Fibroblast of lung (primary cell): ENCODE measurements at regions not wholly inside any gene's neighbourhood (a gene's known extent, or its start where the extent isn't known, plus 50 kb on each side); places are given as distances from the start of the nearest gene placed in this dataset.

Experiments used
- DNase-seq, 2 donors: peaks; one replicate each; pipeline versions ENCODE4 v3.0.0 to v3.0.0-alpha.2; 2010; ENCODE audit warnings: low read depth in 2 of 2
- H2AFZ ChIP-seq: 2 replicates; pipeline ENCODE4 v1.5.1; 2012; ENCODE audit warnings: low read length, control low read depth, inconsistent platforms
- H3K27ac ChIP-seq: 2 replicates; pipeline ENCODE4 v1.5.1; 2011; ENCODE audit warnings: low read length, control low read depth; ENCODE audit not compliant: insufficient read depth
- H3K27me3 ChIP-seq: 2 replicates; pipeline ENCODE4 v1.5.1; 2011; ENCODE audit warnings: mild to moderate bottlenecking, low read length; ENCODE audit not compliant: control insufficient read depth, insufficient read depth
- H3K36me3 ChIP-seq: 2 replicates; pipeline ENCODE4 v1.5.1; 2011; ENCODE audit warnings: low read length; ENCODE audit not compliant: control insufficient read depth, insufficient read depth
- H3K4me1 ChIP-seq: 2 replicates; pipeline ENCODE4 v1.5.1; 2011; ENCODE audit warnings: low read length; ENCODE audit not compliant: control insufficient read depth, insufficient read depth; ENCODE audit errors: extremely low read depth
- H3K4me2 ChIP-seq: 2 replicates; pipeline ENCODE4 v1.5.1; 2011; ENCODE audit warnings: low read length, control low read depth; ENCODE audit not compliant: insufficient read depth; ENCODE audit errors: extremely low read depth
- H3K4me3 ChIP-seq, 4 experiments: fragments of 200-600 bp in 1 of 4; sonication (generic) in 1 of 4; replicated peaks in 1 of 4; 2 replicates each; pipeline ENCODE4 v1.5.1; 2011 to 2016; ENCODE audit warnings: low read length in 4 of 4, low read depth in 3 of 4, mild to moderate bottlenecking in 3 of 4, control low read depth in 2 of 4, inconsistent platforms in 1 of 4, mixed read lengths in 1 of 4; ENCODE audit not compliant: insufficient read depth in 1 of 4; ENCODE audit errors: control extremely low read depth in 1 of 4
- H3K79me2 ChIP-seq: 2 replicates; pipeline ENCODE4 v1.5.1; 2012; ENCODE audit warnings: mild to moderate bottlenecking, low read length, inconsistent platforms; ENCODE audit not compliant: control insufficient read depth, insufficient read depth
- H3K9ac ChIP-seq: 2 replicates; pipeline ENCODE4 v1.5.1; 2011; ENCODE audit warnings: mild to moderate bottlenecking, low read length, control low read depth; ENCODE audit not compliant: insufficient read depth
- H3K9me3 ChIP-seq: 2 replicates; pipeline ENCODE4 v1.5.1; 2012; ENCODE audit warnings: low read depth, low read length; ENCODE audit not compliant: control insufficient read depth, insufficient read depth
- H4K20me1 ChIP-seq: 2 replicates; pipeline ENCODE4 v1.5.1; 2011; ENCODE audit warnings: low read length; ENCODE audit not compliant: control insufficient read depth, insufficient read depth; ENCODE audit errors: extremely low read depth
- EZH2 ChIP-seq: IDR thresholded peaks from 2 replicates; pipeline ENCODE4 v1.5.1; 2012; ENCODE audit warnings: low read length, control low read depth, mild to moderate bottlenecking; ENCODE audit errors: missing control alignments
- TF ChIP-seq, protein P1 (sequence below), 2 donors: IDR thresholded peaks in 1 of 2; conservative IDR thresholded peaks in 1 of 2; 1 replicate in 1 of 2; 2 replicates in 1 of 2; pipeline ENCODE4 v1.5.1; 2011 to 2012; ENCODE audit warnings: low read length in 2 of 2, control low read depth in 1 of 2, inconsistent platforms in 1 of 2, low read depth in 1 of 2, mild to moderate bottlenecking in 1 of 2

- Histone ChIP-seq H3K9ac (no peak overlapping the region), H3K4me1 (no peaks in the 10 kb centered on the region), H3K4me3 (no peak overlapping the region), H3K79me2 (no peaks in the 10 kb centered on the region), H4K20me1 (no peaks in the 10 kb centered on the region), H2AFZ (no peak overlapping the region), H3K27ac (no peak overlapping the region), H3K9me3 (no peaks in the 10 kb centered on the region), H3K36me3 (no peaks in the 10 kb centered on the region), H3K27me3 (no peaks in the 10 kb centered on the region), H3K4me2 (no peak overlapping the region)
- DNase-seq, result no peak
- TF ChIP-seq, protein P1, sequence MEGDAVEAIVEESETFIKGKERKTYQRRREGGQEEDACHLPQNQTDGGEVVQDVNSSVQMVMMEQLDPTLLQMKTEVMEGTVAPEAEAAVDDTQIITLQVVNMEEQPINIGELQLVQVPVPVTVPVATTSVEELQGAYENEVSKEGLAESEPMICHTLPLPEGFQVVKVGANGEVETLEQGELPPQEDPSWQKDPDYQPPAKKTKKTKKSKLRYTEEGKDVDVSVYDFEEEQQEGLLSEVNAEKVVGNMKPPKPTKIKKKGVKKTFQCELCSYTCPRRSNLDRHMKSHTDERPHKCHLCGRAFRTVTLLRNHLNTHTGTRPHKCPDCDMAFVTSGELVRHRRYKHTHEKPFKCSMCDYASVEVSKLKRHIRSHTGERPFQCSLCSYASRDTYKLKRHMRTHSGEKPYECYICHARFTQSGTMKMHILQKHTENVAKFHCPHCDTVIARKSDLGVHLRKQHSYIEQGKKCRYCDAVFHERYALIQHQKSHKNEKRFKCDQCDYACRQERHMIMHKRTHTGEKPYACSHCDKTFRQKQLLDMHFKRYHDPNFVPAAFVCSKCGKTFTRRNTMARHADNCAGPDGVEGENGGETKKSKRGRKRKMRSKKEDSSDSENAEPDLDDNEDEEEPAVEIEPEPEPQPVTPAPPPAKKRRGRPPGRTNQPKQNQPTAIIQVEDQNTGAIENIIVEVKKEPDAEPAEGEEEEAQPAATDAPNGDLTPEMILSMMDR (conservative IDR thresholded peaks at IDR 0.05 in 1 of 2, IDR thresholded peaks at IDR 0.05 in 1 of 2; ENCODE audit: low read depth in 1 of 2, low read length in 2 of 2), result no peak
- no peak for TF ChIP-seq EZH2
Observed at GRCh38 chr10:10311966-10312365, 705.7 kb upstream of the CELF2 start.

DNA sequence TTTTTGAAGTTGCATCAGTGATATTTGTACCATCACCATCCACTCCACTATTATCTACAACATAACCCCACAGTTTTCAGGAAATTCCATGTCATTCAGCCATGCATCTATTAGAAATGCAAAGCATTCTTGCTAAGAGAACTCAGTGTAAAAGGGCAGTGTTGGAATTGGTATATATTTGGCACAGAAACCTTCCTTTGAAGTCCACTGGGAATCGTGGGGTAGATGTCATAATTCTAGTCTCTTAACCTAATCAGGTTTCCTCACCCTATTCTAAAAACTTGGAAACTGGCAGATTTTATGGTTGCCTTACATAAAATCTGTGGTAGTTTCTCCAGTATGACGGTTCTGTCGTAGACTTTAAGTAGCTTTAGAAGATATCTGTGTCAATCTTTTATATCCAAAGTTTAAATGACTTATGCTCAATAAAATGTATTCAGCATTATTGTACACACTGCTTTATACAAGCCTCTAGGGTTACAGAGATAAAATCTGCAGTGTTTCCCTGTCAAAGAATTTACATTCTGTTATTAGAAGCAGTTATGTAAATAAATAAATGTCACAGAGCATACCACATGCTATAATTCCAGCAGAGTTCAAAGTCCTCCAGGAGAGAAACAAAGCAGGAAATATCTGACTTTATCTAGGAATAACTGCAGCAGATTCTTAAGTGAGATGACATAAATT lies 704.4 kb upstream of the CELF2 start:
- Histone ChIP-seq H3K27ac (no peak overlapping the region), H4K20me1 (no peaks in the 10 kb centered on the region), H3K4me2 (no peak overlapping the region), H2AFZ (no peak overlapping the region), H3K9ac (no peak overlapping the region), H3K9me3 (no peaks in the 10 kb centered on the region), H3K79me2 (no peaks in the 10 kb centered on the region), H3K4me1 (no peaks in the 10 kb centered on the region), H3K4me3 (no peak overlapping the region), H3K27me3 (no peaks in the 10 kb centered on the region), H3K36me3 (no peaks in the 10 kb centered on the region)
- DNase-seq, result peak; percentile 20 to 62
- TF ChIP-seq, protein P1 (conservative IDR thresholded peaks at IDR 0.05 in 1 of 2, IDR thresholded peaks at IDR 0.05 in 1 of 2; ENCODE audit: low read depth in 1 of 2, low read length in 2 of 2), result no peak
- TF ChIP-seq EZH2, result no peak

GRCh38 chr10:10314626-10315025 lies 703.0 kb upstream of the CELF2 start:
- no peaks in the 10 kb centered on the region for H3K4me1 ChIP-seq
- DNase-seq, result no peak
- H3K9ac ChIP-seq, result no peak overlapping the region
- no peak overlapping the region for H3K4me2 ChIP-seq
- H3K27me3 ChIP-seq, result no peaks in the 10 kb centered on the region
- no peaks in the 10 kb centered on the region for H3K36me3 ChIP-seq
- H3K9me3 ChIP-seq, result no peaks in the 10 kb centered on the region
- no peak overlapping the region for H2AFZ ChIP-seq
- H3K79me2 ChIP-seq, result no peaks in the 10 kb centered on the region
- no peak overlapping the region for H3K4me3 ChIP-seq
- H4K20me1 ChIP-seq, result no peaks in the 10 kb centered on the region
- H3K27ac ChIP-seq, result no peak overlapping the region
- TF ChIP-seq, protein P1 (conservative IDR thresholded peaks at IDR 0.05 in 1 of 2, IDR thresholded peaks at IDR 0.05 in 1 of 2; ENCODE audit: low read depth in 1 of 2, low read length in 2 of 2), result no peak
- TF ChIP-seq EZH2, result no peak
